PC-3 (cell line): ENCODE measurements at regions not wholly inside any gene's neighbourhood (a gene's known extent, or its start where the extent isn't known, plus 50 kb on each side); places are given as distances from the start of the nearest gene placed in this dataset.

ENCODE experiments used
- ATAC-seq: fragments of 200-7000 bp; cut with Tn5 transposase; 2 replicates; pipeline ENCODE4 v1.9.1; 2020; ENCODE audit warnings: mild to moderate bottlenecking, moderate library complexity
- BruUV-seq: library from RNA; stranded (reverse); fragments of 400-500 nt; replicated peaks from 2 replicates; lab custom pipeline; 2021; lab: Mats Ljungman, UMichigan
- CTCF ChIA-PET: fragments of 300-600 bp; sonication (Branson Sonifier 250); formaldehyde crosslinking; loops from one replicate; lab custom pipeline; 2022; ENCODE audit warnings: antibody characterized with exemption; lab: Charles Lee
- POLR2A ChIA-PET: fragments of 300-600 bp; sonication (Branson Sonifier 250); formaldehyde crosslinking; loops from one replicate; lab custom pipeline; 2022; ENCODE audit warnings: antibody characterized with exemption; ENCODE audit not compliant: unreplicated experiment; lab: Charles Lee
- DNase-seq: peaks from one replicate; pipeline ENCODE4 v3.0.0-alpha.2; 2015
- H2AFZ ChIP-seq: fragments of 300-600 bp; sonication (generic); 2 replicates; pipeline ENCODE4 v1.6.0; 2016; ENCODE audit warnings: antibody characterized with exemption, low read length
- H3F3A ChIP-seq: fragments of 300-600 bp; sonication (generic); one replicate; pipeline ENCODE4 v1.6.0; 2017; ENCODE audit warnings: antibody characterized with exemption, low read length, control low read depth, mild to moderate bottlenecking; ENCODE audit not compliant: unreplicated experiment
- H3K27ac ChIP-seq: fragments of 300-600 bp; sonication (generic); 2 replicates; pipeline ENCODE4 v1.5.1; 2016; ENCODE audit warnings: mild to moderate bottlenecking, low read length
- H3K27me3 ChIP-seq: fragments of 300-600 bp; sonication (generic); 2 replicates; pipeline ENCODE4 v1.6.1; 2016; ENCODE audit warnings: low read length, mixed read lengths
- H3K36me3 ChIP-seq: fragments of 300-600 bp; sonication (generic); 2 replicates; pipeline ENCODE4 v1.6.1; 2016; ENCODE audit warnings: low read depth, mixed run types, low read length, mixed read lengths
- H3K4me1 ChIP-seq: fragments of 300-600 bp; sonication (generic); 2 replicates; pipeline ENCODE4 v1.5.1; 2016; ENCODE audit warnings: low read length; ENCODE audit not compliant: insufficient read depth
- H3K4me2 ChIP-seq: fragments of 300-600 bp; sonication (generic); 2 replicates; pipeline ENCODE4 v1.6.0; 2016; ENCODE audit warnings: low read length
- H3K4me3 ChIP-seq: fragments of 300-600 bp; sonication (generic); 2 replicates; pipeline ENCODE4 v1.5.1; 2016; ENCODE audit warnings: mild to moderate bottlenecking, low read length, mixed read lengths
- H3K79me2 ChIP-seq: fragments of 300-600 bp; sonication (generic); 2 replicates; pipeline ENCODE4 v1.6.1; 2017; ENCODE audit warnings: low read length, mixed read lengths
- H3K9ac ChIP-seq: fragments of 300-600 bp; sonication (generic); 2 replicates; pipeline ENCODE4 v1.6.0; 2016; ENCODE audit warnings: mild to moderate bottlenecking, low read length
- H3K9me2 ChIP-seq: fragments of 300-600 bp; sonication (generic); replicated peaks from 2 replicates; pipeline ENCODE4 v1.6.1; 2016; ENCODE audit warnings: mixed run types, low read length, mixed read lengths
- H3K9me3 ChIP-seq: fragments of 300-600 bp; sonication (generic); 2 replicates; pipeline ENCODE4 v1.6.1; 2016; ENCODE audit warnings: low read length, mixed read lengths
- H4K20me1 ChIP-seq: fragments of 300-600 bp; sonication (generic); 2 replicates; pipeline ENCODE4 v1.6.1; 2016; ENCODE audit warnings: low read length, mixed read lengths
- EZH2 ChIP-seq: fragments of 300-600 bp; sonication (generic); IDR thresholded peaks from one replicate; pipeline ENCODE4 v1.6.1; 2017; ENCODE audit warnings: antibody characterized with exemption, mild to moderate bottlenecking, low read length; ENCODE audit not compliant: unreplicated experiment
- EZH2phosphoT487 ChIP-seq: fragments of 300-600 bp; sonication (generic); IDR thresholded peaks from 2 replicates; pipeline ENCODE4 v1.6.1; 2018; ENCODE audit warnings: mild to moderate bottlenecking, antibody characterized with exemption, low read length, borderline replicate concordance
- intact Hi-C: fragments of 100-400 bp; cut with micrococcal nuclease; formaldehyde crosslinking; loops from 2 replicates; pipeline ENCODE4 v1.9.0; 2023
- TF ChIP-seq, protein P1 (sequence below): fragments of 300-600 bp; sonication (generic); conservative IDR thresholded peaks from 2 replicates; pipeline ENCODE4 v1.5.1; 2017; ENCODE audit warnings: antibody characterized with exemption, low read depth, mild to moderate bottlenecking, low read length

GRCh38 chr15:62444104-62445022, 279.3 kb upstream of the C2CD4B start:
- ChIA-PET POLR2A (no interaction called here), CTCF (no interaction called here)
- Histone ChIP-seq H3K4me2 (peak overlapping the region; percentile 73), H4K20me1 (no peaks in the 10 kb centered on the region), H3K79me2 (no peaks in the 10 kb centered on the region), H3K36me3 (no peaks in the 10 kb centered on the region), H3K9ac (peak overlapping the region; percentile 50), H3K27me3 (no peaks in the 10 kb centered on the region), H3K9me3 (no peaks in the 10 kb centered on the region), H2AFZ (no peak overlapping the region), H3K4me3 (no peak overlapping the region; the same call in 1 of the 2 replicates), H3K9me2 (no peaks in the 10 kb centered on the region), H3F3A (no peaks in the 10 kb centered on the region), H3K27ac (peak overlapping the region; percentile 93), H3K4me1 (peaks cover 21% of the 10 kb centered on the region)
- intact Hi-C loops: loop anchor here (1.0 to 10.0 kb wide), 2 partner anchors 11 to 310 kb away; no protein-coding TSS in a partner anchor
- ATAC-seq (peak; percentile 85), DNase-seq (peak; percentile 85)
- no TSS peak for BruUV-seq
- TF ChIP-seq EZH2 (no peak), EZH2phosphoT487 (no peak)
- TF ChIP-seq, protein P1, sequence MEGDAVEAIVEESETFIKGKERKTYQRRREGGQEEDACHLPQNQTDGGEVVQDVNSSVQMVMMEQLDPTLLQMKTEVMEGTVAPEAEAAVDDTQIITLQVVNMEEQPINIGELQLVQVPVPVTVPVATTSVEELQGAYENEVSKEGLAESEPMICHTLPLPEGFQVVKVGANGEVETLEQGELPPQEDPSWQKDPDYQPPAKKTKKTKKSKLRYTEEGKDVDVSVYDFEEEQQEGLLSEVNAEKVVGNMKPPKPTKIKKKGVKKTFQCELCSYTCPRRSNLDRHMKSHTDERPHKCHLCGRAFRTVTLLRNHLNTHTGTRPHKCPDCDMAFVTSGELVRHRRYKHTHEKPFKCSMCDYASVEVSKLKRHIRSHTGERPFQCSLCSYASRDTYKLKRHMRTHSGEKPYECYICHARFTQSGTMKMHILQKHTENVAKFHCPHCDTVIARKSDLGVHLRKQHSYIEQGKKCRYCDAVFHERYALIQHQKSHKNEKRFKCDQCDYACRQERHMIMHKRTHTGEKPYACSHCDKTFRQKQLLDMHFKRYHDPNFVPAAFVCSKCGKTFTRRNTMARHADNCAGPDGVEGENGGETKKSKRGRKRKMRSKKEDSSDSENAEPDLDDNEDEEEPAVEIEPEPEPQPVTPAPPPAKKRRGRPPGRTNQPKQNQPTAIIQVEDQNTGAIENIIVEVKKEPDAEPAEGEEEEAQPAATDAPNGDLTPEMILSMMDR: no peak

GRCh38 chr15:62445244-62445643, 280.2 kb upstream of the C2CD4B start:
- BruUV-seq: no TSS peak
- no peak overlapping the region for H2AFZ ChIP-seq
- peak overlapping the region; percentile 93 for H3K27ac ChIP-seq
- no peaks in the 10 kb centered on the region for H3F3A ChIP-seq
- H3K4me1 ChIP-seq: peaks cover 21% of the 10 kb centered on the region
- intact Hi-C loops: loop anchor here (10.0 kb wide), 1 partner anchor 310 kb away; no protein-coding TSS in a partner anchor
- peak overlapping the region; percentile 4; the same call in 1 of the 2 replicates for H3K4me3 ChIP-seq
- peak; percentile 84 for ATAC-seq
- H3K4me2 ChIP-seq: peak overlapping the region; percentile 73
- no peaks in the 10 kb centered on the region for H3K36me3 ChIP-seq
- TF ChIP-seq EZH2 (no peak), EZH2phosphoT487 (no peak)
- peak; percentile 60 for DNase-seq
- H3K79me2 ChIP-seq: no peaks in the 10 kb centered on the region
- no peaks in the 10 kb centered on the region for H3K9me2 ChIP-seq
- H3K9me3 ChIP-seq: no peaks in the 10 kb centered on the region
- H4K20me1 ChIP-seq: no peaks in the 10 kb centered on the region
- H3K27me3 ChIP-seq: no peaks in the 10 kb centered on the region
- ChIA-PET CTCF (no interaction called here), POLR2A (no interaction called here)
- peak overlapping the region; percentile 50 for H3K9ac ChIP-seq

GRCh38 chr15:62446984-62447383, 281.9 kb upstream of the C2CD4B start:
- no peak overlapping the region for H3K9ac ChIP-seq
- H3K4me3 ChIP-seq: no peak overlapping the region
- no peak overlapping the region for H3K4me2 ChIP-seq
- peaks cover 21% of the 10 kb centered on the region for H3K4me1 ChIP-seq
- intact Hi-C loops: loop anchor here (10.0 kb wide), 1 partner anchor 308 kb away; no protein-coding TSS in a partner anchor
- H3F3A ChIP-seq: no peaks in the 10 kb centered on the region
- H3K79me2 ChIP-seq: no peaks in the 10 kb centered on the region
- no peaks in the 10 kb centered on the region for H4K20me1 ChIP-seq
- H3K9me3 ChIP-seq: no peaks in the 10 kb centered on the region
- H2AFZ ChIP-seq: no peak overlapping the region
- ChIA-PET CTCF (interaction anchor here (0.7 kb wide), 1 partner anchor 70 kb away, joined by 3 read pairs; no protein-coding TSS in a partner anchor), POLR2A (no interaction called here)
- no peaks in the 10 kb centered on the region for H3K27me3 ChIP-seq
- DNase-seq (no peak), ATAC-seq (no peak)
- no peaks in the 10 kb centered on the region for H3K9me2 ChIP-seq
- no peaks in the 10 kb centered on the region for H3K36me3 ChIP-seq
- TF ChIP-seq EZH2phosphoT487 (no peak), EZH2 (no peak)
- TF ChIP-seq, protein P1: no peak
- BruUV-seq: no TSS peak
- H3K27ac ChIP-seq: no peak overlapping the region
